ENCODE measurements at regions not wholly inside any gene's neighbourhood (a gene's known extent, or its start where the extent isn't known, plus 50 kb on each side); places are given as distances from the start of the nearest gene placed in this dataset.

GRCh38 chr2:61700464-61700863 lies 153.4 kb downstream of the FAM161A start:
- TF ChIP-seq, protein P1, sequence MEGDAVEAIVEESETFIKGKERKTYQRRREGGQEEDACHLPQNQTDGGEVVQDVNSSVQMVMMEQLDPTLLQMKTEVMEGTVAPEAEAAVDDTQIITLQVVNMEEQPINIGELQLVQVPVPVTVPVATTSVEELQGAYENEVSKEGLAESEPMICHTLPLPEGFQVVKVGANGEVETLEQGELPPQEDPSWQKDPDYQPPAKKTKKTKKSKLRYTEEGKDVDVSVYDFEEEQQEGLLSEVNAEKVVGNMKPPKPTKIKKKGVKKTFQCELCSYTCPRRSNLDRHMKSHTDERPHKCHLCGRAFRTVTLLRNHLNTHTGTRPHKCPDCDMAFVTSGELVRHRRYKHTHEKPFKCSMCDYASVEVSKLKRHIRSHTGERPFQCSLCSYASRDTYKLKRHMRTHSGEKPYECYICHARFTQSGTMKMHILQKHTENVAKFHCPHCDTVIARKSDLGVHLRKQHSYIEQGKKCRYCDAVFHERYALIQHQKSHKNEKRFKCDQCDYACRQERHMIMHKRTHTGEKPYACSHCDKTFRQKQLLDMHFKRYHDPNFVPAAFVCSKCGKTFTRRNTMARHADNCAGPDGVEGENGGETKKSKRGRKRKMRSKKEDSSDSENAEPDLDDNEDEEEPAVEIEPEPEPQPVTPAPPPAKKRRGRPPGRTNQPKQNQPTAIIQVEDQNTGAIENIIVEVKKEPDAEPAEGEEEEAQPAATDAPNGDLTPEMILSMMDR (IDR thresholded peaks at IDR 0.05), result no peak
- ATAC-seq (ENCODE audit: low FRiP score) (no peak), DNase-seq (ENCODE audit: low spot score) (no peak)

DNA sequence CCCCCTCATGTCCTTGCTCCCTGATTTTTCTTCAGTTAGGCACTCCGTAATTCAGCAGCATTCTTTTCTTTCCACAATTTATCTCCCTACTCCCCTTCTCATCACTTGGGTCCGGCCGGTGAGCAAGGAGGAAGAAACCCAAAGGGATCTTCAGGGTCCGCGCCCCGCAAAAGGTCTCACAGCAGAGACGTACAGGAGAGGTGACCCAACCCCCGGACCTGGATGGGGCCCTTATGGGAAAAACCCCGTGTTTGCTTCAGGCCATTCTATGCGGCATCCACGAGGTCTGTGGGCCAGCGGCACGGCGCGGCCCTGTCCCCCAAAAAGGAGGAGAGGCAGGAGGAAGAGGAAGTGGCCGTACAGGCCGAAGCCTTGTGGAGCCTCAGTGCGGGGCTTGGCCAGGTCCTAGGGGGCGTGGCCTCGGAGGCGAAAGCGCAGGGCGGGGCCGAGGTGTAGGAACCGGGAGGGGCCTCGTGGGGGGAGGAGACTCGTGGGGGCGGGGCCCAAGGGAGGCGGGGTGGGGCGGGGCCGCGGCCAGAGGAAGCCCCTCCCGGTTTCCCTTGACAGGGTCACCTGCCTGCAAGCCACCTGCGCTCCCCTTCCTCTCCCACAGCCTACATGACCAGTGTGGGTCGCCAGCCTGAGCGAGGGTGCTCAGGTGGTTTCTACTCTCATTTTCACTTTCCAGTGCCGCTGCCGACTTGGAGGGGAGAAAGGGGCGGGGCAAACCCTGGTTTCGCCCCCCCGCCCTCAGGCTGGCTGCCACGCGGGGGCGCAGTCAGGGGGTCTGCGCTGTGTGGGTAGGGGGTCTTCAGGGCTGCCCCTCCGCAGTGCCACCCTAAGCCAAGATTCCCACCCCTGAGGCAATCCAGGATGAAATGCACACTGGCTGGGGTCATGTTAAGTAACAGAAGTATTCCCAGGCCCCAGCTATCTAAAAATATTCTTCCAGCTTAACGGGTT lies 156.4 kb upstream of the XPO1 start:
- ATAC-seq (ENCODE audit: low FRiP score) (peak; percentile 99), DNase-seq (ENCODE audit: low spot score) (peak; percentile 93)
- TF ChIP-seq, protein P1 (IDR thresholded peaks at IDR 0.05), result no peak

DNA sequence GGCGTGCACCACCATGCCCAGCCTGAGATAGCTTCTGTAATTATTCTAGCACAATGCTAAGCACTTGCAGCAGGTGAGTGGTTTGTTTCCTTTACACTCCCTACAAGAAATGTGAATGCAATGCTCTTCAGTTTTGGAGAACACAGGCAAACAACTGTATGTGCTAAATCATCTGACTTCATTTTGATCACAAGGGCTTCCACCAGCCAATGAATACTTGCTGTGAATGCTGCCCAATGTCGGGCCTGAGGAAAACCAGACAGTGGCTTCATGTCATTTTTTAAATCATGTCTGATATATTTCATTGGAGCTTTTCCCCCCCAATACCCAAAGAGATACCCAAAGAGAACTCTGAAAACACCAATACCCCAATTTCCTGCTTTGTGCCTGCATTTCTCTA lies 155.6 kb upstream of the XPO1 start:
- no peak for ATAC-seq (ENCODE audit: low FRiP score)
- TF ChIP-seq, protein P1 (IDR thresholded peaks at IDR 0.05), result no peak
- DNase-seq (ENCODE audit: low spot score), result no peak

DNA sequence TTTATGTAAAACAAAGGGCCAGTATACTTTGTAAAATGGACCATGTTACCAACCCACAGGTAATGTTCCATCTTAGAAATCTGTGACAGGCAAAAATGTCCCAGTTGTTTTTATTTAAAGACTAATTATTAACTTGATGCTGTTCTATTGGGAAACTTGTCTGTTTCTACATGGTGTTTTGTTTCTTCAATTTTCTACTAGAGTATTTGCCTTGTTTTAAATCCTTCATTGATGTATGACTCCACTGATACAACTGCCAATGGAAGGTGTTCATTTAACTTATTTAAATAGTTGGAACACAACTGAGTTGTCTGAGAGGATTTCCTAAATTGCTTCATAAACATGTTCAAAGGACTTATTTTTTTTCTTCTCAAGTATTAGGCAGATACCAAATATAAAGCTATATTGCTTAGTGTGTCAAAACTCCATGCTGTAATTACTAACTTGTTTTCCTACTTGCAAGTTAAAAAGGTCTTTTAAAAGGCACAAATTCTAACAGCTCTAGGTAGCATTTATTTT lies 152.0 kb upstream of the XPO1 start:
- DNase-seq (ENCODE audit: low spot score) (no peak), ATAC-seq (ENCODE audit: low FRiP score) (no peak)
- TF ChIP-seq, protein P1 (IDR thresholded peaks at IDR 0.05), result no peak

DNA sequence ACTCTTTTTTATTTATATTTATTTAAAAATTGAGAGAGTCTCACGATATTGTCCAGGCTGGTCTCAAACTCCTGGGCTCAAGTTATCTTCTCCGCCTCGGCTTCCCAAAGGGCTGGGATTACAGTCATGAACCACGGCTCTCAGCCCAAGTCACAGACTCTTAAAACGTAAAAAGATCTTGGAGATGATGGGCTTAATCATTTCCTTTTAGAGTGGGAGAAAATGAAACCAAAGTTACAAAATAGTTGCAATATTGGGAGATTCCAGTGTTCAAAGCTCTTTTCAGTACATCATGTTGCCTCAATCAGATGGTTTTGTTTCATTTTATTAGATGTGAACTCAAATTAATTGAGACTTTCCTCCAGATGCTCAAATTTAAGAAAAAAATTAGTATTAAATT lies 151.4 kb upstream of the XPO1 start:
- DNase-seq (ENCODE audit: low spot score) (no peak), ATAC-seq (ENCODE audit: low FRiP score) (no peak)
- TF ChIP-seq, protein P1 (IDR thresholded peaks at IDR 0.05), result no peak

DNA sequence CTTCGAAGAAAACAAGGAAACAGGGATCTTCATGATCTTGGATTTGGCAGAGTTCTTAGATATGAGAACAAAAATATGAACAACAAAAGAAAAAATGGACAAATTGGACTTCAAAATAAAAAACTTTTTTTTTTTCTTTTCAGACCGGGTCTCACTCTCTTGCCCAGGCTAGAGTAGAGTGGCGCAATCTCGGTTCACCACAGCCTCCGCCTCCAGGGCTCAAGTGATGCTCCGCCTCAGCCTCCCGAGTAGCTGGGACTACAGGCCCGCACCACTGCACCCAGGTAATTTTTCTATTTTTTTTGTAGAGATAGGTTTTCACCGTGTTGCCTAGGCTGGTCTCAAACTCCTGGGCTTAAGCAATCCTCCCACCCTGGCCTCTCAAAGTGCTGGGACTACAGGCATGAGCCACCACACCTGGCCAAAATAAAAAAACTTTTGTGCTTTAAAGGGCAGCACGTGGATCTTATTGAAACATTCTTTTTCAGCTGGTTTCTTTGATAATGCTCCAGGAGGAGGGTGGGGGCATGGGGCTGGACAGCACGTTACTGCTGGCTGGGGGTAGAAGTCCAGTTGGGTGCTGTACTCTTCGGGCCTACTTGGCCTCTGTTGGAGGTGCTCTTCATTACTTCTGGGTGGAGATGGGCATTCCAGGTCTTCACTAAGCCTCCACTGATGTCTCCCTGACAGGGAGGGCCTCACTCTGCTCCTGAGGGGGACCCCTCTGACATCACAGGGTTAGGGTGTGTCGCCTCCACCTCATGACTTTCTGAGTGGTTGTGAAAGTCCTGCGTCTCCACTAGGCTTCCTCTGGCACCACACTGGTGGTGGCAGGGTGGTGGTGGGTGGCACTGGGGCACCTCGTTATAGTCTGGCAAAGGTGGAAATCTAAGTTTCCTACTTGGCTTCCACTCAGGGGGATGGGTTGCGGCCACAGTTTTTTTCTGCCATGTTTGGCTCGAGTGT lies 150.5 kb upstream of the XPO1 start:
- DNase-seq (ENCODE audit: low spot score) (no peak), ATAC-seq (ENCODE audit: low FRiP score) (no peak)
- TF ChIP-seq, protein P1 (IDR thresholded peaks at IDR 0.05), result no peak
